Head of caudate nucleus (tissue), 42 donors: ENCODE measurements at regions not wholly inside any gene's neighbourhood (a gene's known extent, or its start where the extent isn't known, plus 50 kb on each side); places are given as distances from the start of the nearest gene placed in this dataset.
"Not testable (repeated sequence)": the region's sequence is repeated elsewhere in the genome, so short reads cannot be mapped to it uniquely, and the experiment has no call there.

Experiments
- DNase-seq, 42 donors: peaks; one replicate each; pipeline versions ENCODE4 v3.0.0 to v3.0.0-alpha.2; 2020 to 2021; ENCODE audit warnings: mixed read lengths in 7 of 42
- intact Hi-C: fragments of 100-400 bp; cut with DNase I; formaldehyde crosslinking; loops from one replicate; pipeline ENCODE4 v1.15.0; 2022

DNA sequence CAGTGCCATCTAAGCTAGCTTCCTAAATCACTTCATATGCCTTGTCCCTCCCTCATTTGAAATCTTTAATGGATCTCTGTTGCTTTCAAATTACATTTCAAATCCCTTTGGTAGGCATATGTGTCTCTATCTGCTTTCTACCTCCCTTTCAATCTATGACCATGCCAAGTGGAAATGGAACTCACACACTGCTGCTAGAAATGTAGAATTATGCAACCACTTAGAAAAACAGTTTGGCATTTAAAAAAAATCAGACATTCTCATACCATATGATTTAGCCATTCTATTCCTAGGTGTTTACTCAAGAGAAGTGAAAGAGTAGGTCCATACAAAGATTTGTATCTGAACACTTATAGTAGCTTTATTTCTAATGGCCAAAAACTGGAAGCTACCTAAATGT lies 413.5 kb upstream of the INTU start:
- intact Hi-C loops, result no loop called here
- DNase-seq, result no peak

DNA sequence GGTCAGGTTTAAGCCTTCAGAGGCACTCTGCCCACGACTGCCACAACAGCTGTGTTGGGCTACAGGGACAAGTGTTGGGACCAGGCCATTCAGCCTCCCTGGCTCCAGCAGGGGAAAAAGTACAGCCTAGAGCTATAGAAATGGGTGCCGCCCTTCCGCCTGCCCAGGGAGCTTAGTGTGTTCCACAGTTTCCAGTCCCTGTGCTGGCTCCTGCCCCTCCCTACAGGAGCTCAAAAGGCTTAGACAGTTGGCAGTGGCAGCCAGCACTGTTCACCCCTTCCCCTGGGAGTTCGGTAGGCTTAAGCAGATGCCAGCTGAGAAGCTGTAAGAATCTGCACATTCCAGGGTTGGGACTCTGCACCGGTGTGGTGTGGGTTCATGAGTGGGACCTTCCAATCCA lies 408.2 kb upstream of the INTU start:
- DNase-seq, result no peak
- intact Hi-C loops, result no loop called here

DNA sequence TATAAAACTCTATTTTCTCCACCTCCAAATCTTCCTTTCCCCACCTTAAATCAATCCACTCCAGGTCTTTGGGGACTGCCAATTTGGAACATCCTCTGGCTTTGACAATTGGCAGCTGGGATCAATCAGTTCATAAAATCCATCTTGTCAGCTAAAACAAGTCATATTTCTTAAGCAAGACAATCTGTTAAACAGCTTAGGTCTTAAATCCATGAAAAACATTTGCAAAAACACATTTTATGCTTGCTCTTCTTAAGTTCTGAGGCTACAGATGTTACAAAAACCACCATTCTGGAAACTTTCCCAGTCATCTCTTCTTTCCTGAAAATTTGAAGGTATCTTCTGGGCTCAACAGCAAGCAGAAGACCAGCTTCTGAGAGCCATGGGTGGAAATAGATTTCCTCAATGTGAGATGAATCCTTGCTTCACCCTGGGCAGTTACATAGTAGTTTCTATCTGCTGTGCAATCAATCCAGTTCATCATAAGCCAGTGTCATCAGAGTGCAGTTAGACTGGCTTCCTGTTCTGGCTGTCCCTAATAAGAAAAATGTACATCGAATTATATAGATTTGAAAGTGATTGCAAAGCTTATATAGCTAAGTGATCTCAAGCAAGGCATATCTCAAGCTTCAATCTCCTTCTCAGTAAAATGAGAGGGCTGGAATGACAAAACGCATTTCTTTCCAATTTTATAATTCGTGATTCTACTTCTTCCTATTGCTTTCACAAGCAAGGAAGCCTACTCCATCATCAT lies 402.7 kb upstream of the INTU start:
- DNase-seq, result no peak
- intact Hi-C loops, result no loop called here

DNA sequence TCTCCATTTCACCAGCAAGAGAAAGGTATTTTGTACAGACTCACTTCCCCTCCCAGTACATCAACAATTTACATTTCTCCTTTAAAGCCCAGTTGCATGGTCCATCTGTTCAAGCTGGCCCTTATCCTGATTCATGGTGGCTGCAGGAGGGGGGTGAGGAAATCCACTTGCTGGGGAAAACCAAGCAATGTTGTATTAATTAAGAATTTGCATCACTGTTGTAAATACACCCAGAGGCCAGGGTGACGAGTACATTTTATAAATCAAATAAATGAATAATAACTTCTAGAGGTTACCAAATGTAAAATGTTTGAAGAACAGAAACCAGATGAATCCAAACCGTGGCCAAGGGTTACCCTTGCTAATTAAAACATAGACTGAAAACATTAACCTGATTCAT lies 395.9 kb upstream of the INTU start:
- intact Hi-C loops, result no loop called here
- DNase-seq, result no peak

DNA sequence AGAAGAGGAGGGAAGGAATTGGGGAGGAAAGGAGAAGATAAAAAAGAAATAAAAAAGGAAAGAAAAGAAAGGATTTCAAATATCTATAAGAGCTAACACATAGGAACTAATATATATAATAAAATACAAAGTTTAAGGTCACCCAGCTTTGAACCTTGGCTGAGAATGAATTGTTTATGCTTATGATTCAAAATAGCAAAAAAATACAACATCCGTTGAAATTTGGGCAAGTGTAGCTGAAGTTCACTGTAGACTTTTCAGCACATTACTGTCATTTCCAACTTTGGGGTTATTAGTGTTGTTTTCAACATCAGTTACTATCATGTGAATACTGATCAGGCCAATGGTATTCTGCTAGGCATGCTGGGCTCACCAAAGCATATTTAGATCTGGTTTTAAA lies 395.2 kb upstream of the INTU start:
- intact Hi-C loops, result no loop called here
- no peak for DNase-seq

DNA sequence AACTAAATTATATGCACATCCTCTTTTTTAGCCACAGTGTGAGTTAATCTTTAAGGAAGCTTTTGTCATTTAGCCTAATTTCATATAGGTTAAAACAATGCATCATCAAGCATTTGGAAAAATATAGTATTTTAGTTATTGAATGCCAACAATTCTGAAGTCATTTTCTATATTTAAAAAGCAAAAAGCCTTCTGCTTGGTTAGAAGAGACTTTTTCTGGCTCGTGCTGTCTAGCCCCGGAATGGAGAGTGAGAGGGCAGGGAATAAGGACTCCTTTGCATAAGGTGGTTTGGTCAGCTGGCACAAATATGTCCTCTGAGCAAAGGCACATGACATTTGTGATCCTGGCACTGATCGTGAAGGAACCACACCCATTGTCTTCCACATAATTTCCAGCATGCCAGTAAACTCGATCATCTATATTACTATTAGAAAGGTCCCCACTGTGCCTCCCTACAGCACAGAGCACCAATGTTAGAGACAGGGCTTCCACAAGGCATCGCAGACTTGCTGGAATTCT lies 393.7 kb upstream of the INTU start:
- DNase-seq, result no peak
- intact Hi-C loops, result no loop called here

DNA sequence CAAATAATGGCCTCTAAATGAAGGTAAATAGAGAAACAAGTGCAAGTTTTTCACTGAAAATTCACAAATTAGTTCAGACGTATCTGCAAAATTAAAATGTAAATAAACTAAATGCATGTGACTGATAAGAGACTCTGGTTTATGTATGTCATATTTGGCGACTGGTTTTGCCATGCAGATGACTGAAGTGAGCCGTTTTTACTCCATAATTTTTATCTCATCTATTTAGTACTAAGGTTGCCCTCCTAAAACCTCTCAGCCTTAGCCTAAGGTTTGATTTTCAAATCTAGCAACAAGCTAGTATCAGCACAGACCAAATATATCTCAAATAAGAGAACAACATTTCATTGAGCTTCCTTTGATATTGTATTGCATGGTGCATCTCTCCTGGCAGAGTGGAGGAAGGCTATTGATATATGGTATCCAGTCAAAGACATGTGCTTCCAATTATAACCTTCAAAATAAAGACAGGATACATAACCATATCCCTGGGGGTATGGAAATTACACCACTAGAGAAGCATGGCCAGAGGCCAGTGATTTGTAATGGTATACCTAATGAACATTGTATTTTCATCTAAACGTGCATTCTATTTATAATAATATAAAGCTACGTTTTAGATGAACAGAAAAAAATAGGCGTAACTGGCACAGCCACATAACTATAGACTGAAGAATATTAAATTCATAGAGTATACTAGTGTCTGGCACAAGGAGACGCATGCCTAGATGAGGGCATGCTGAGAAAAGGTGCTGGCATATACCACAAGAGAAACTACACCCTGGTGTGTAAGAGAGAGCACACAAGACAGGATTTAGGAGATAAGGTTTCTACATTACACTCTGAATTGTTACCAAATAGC lies 392.6 kb upstream of the INTU start:
- DNase-seq, result no peak
- intact Hi-C loops, result no loop called here

DNA sequence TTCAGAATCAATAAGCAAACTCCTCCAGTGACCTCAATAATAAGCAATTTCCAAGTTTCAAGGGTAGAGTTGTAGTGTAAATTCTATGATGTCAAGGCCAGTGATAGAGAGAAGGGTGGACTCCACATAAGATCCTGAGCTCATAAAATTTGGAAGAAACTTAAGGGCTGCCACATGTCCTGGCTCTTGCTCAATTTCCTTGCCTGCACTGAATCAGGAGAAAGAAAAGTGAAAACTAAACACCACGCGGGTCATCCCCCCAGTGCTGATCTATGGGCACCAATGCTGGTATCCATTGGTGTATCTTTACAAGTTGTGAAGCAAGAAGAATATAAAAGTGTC lies 392.0 kb upstream of the INTU start:
- no peak for DNase-seq
- intact Hi-C loops, result no loop called here

DNA sequence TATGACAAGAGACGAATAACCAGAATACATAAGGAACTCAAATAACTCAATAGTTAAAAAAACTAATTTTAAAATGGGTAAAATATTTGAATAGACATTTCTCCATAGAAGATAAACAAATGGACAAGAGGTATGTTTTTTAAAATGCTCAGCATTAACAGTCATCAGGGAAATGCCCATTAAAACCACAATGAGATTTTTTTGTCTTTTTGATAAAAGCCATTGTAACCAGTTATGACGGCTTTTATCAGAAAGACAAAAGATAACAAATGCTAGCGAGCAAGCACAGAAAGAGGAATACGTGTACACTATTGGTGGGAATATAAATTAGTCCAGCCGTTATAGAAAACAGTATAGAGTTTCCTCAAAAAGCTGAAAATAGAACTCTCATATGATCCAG lies 388.2 kb upstream of the INTU start:
- intact Hi-C loops, result no loop called here
- no peak for DNase-seq

DNA sequence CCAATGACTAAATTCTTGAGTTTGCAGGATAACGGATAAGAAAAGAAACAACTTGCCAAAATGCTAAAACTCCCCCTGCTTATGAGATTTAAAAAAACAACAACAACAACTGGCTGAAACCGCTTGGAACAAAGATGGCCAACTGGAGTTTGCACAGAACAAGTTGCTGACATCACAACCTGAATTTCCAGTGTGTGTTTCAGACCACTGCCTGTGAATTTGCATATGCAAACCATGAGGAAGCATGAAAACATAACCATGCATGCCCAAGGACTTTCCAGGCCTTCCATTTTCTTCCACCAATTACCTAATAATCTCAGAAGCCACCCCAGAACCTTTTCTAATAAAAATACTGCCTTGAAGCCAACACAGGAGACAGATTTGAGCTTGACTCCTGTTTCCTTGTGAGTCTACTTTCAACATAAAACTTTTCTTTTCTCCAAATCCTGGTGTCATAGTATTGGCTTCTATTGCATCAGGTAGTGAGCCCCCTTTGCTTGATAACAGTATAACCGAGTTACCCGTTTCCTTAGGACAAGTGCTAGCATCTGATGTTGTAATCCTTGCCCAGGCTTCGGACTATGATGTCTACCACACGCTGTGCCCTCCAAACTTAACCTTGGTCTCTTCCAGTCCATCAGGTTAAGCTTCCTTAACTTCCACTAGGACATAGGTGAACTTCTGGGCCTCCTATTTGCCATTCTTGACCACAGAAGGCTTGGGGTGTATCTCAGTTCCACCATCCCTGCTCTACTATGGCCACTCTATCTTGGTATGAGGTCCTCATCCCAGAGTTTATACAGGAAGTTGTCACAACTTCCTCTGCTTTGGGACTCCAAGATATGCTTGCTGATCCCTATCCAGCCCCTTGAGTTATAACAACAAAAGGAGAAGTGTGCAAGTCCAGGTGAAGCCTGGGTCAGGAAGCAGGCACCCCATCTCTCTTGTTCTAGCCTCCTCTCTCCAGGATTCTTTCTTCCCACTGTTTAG lies 385.5 kb upstream of the INTU start:
- no peak for DNase-seq
- intact Hi-C loops, result no loop called here

DNA sequence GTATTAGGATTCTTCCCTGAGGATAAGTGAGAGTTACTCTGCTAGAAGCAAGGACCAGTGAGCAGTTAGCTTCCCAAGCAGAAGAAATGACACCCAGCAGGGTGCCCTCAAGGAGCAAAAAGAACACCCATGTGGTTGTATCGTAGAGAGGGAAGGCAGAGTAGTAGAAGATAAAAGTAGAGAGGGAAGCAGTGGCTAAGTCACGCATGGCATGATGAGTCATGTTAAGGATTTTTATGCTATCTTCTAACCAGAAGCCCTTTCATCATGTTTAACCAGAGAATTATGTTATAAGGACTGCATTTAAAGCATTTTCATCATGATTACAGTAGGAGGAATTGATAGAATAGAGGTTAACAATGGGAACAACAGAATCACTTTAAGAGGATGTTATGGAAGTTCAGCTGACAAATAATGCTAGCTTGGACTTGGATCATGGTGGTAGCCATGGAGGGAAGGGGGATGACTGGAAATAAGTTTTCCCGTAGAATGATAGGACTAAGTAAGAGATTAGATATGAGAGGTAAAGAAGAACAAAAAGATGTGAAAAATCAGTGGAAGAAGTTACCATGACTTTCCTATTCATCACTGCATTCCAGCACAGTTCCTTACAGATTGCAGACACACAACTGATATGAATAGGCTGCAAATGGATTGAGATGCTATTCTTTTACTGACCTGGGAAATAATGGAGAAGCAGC lies 383.5 kb upstream of the INTU start:
- DNase-seq, result no peak
- intact Hi-C loops, result no loop called here

DNA sequence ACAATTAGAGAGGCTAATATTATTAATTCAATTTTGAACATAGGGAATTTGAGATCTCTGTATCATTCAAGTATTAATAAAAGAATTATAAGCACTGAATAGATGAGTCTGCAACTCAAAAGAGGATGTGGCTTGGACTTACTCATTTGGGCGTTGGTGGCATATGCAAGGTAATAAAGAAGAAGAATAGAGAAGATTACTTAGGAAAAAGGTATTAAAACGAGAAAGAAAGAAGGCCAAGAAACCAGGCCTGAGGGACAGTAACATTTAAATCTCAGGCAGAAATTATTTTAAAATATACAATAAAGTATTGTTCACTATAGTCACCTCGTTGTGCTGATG lies 383.0 kb upstream of the INTU start:
- DNase-seq, result no peak
- intact Hi-C loops, result no loop called here

DNA sequence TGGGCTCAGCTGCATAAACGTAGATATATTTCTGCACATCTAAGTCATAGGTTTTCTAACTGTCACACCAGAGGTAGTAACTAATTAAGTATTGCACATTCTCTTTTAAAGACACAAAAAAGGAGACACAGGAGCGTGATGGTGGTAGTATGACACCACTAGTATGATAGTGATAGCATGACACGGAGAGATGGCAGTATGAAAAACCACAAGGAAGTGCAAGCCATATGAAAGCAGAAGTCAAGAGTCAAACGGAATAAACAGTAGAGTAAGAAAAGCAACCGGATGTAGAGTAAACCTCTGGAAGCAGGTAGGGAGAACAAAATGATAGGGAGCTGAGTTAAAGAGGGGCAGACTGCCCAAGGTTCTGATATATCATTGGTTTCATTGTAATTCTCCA lies 382.2 kb upstream of the INTU start:
- intact Hi-C loops, result no loop called here
- no peak for DNase-seq

DNA sequence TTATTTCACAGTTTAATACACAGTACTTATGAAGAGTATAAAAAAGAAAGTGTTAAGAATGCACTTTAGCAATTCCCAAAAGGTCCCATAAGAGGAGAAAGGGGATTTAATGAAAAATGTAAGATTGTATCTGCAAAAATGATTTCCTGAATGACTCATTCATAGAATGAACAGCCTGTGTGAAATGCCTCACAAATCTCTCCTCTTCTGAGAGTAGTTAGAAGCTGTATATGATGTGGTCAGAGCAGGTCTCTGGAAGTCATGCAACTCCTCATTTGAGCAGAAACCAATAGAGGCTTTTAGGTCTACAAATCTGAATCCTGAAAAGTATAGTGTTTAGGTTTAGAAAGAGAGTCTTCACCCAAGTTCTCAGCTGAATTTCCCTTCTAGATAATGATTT lies 381.3 kb upstream of the INTU start:
- DNase-seq, result no peak
- intact Hi-C loops, result no loop called here

DNA sequence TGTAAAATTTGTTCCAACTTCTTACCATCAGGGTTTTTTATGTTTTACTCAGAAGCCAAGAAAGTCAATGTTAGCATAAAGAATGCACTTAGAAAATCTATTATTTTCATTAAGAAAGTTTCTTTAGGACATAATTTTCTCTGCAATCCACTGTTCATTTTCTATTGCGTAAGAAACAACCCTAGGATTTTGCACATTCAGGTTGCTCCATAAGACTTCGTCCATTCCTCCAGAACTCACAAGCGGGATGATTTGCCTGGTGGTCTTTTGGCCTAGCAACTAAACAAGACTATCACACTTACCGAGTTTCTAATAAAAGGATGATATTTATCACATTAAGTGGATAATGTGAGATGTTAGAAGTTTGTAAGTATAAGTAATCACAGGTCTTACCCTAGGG lies 376.3 kb upstream of the INTU start:
- intact Hi-C loops, result no loop called here
- no peak for DNase-seq

DNA sequence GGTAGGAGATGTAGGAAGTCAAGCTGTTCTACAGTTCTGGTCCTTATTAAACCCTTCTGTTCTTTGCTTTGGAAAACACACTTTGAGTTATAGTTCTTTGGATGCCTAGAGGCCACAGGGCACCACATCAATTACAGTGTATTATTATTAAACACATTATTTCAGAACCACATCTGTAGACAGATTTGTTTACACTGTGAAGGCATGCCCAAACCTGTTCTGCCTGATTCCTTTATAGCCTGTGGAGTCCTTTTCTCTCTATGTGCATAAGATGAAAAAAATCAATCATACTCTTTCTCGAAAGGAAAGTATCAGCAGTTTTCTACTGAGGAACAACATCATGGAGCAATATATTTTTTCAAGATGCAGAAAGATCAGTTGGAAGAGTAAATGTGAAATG lies 371.3 kb upstream of the INTU start:
- no peak for DNase-seq
- intact Hi-C loops, result no loop called here

DNA sequence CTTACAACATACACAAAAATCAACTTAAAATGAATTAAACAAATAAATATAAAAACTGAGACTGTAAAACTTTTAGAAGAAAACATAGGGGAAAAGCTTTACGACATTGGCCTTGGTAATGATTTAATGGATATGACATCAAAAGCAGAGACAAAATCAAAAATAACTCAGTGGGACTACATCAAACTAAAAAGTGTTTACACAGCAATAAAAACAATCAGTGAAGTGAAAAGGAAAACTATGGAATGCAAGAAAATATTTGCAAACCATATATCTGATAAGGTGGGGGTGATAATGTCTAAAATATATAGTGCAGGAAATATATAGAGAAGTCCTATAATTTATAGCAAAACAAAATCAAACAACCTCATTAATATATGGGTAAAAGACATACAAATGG lies 364.4 kb upstream of the INTU start:
- no peak for DNase-seq
- intact Hi-C loops, result no loop called here

DNA sequence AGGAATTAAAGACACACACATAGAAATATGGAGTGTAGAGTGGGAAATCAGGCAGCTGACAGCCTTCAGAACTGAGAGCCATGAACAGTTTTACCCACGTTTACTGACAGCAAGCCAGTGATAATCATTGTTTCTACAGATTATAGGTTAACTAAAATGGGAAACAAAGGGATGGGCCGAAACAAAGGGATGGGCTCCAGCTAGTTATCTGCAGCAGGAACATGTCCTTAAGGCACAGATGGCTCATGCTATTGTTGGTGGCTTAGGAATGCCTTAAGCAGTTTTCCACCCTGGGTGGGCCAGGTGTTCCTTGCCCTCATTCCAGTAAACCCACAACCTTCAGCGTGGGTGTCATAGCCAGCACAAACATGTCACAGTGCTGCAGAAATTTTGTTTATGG lies 355.7 kb upstream of the INTU start:
- DNase-seq, result not testable (repeated sequence)

DNA sequence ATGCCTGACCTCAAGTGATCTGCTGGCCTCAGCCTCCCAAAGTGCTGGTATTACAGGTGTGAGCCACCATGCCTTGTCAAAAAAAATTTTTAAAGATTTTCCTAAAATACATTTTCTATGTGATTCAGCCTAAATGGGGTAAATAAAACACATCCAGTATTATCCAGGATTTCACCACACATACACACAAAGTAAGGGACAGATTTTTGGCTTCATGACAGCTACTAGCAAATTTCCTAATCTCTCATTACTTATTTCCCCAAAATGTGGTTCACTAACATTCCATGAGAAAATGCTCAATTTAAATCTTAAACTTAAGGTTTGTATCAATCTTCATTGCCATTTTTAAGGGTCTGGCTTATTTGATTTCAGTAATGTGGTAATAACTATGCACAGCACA lies 348.5 kb upstream of the INTU start:
- no peak for DNase-seq
- intact Hi-C loops, result no loop called here

More for the DNA sequence above, 355.7 kb upstream of the INTU start:
- intact Hi-C loops, result not testable (repeated sequence)
